Activated T-cell treated with anti-CD3 and anti-CD28 coated beads, Interleukin-2, amount 50 U/mL, for 24 hours (primary cell): ENCODE measurements at regions not wholly inside any gene's neighbourhood (a gene's known extent, or its start where the extent isn't known, plus 50 kb on each side); places are given as distances from the start of the nearest gene placed in this dataset.
"Not testable (repeated sequence)": the region's sequence is repeated elsewhere in the genome, so short reads cannot be mapped to it uniquely, and the experiment has no call there.

Experiments
- DNase-seq: peaks from one replicate; pipeline ENCODE4 v3.0.0-alpha.2; 2020
- H3K27ac Mint-ChIP-seq: 2 replicates; pipeline ENCODE4 v1.8.0; 2020; ENCODE audit warnings: mild to moderate bottlenecking, mixed read lengths
- H3K27me3 Mint-ChIP-seq: 2 replicates; pipeline ENCODE4 v1.8.0; 2020; ENCODE audit warnings: mixed read lengths
- H3K36me3 Mint-ChIP-seq: 2 replicates; pipeline ENCODE4 v1.8.0; 2020; ENCODE audit warnings: low read depth, mixed read lengths
- H3K4me1 Mint-ChIP-seq: 2 replicates; pipeline ENCODE4 v1.8.0; 2020; ENCODE audit warnings: low read depth, mixed read lengths
- H3K4me3 Mint-ChIP-seq: 2 replicates; pipeline ENCODE4 v1.8.0; 2020; ENCODE audit warnings: mild to moderate bottlenecking, moderate library complexity, mixed read lengths
- H3K9me3 Mint-ChIP-seq: 2 replicates; pipeline ENCODE4 v1.8.0; 2020; ENCODE audit warnings: mixed read lengths

DNA sequence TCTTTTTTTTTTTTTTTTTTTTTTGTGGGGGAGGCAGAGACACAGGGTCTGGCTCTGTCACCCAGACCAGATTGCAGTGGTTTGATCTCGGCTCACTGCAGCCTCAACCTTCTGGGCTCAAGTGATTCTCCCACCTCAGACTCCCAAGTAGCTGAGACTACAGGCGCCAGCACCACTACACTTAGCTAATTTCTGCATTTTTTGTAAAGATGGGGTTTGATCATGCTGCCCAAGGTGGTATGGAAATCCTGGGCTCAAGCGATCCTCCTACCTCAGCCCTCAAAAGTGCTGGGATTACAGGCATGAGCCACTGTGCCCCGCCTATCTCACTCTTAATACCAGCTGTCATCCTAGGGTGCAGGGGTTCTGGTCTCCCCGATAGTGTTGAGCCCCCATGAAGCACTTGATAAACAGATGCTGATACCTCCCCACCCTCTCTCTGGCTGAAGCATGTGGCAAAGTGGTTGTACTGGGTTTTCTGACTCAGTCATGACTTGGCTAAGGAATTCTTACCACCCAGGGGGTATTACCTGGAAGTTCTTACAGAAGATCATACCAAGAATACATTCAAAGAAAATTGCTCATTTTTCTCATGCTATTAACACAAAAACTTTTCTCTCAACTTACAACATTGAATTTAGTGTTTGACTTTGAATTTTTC is 110.2 kb upstream of the DAPK1 start:
- H3K27ac Mint-ChIP-seq, result no peak overlapping the region
- no peaks in the 10 kb centered on the region for H3K4me1 Mint-ChIP-seq
- no peaks in the 10 kb centered on the region for H3K9me3 Mint-ChIP-seq
- no peak overlapping the region for H3K4me3 Mint-ChIP-seq
- peaks cover 24% of the 10 kb centered on the region for H3K27me3 Mint-ChIP-seq
- H3K36me3 Mint-ChIP-seq, result no peaks in the 10 kb centered on the region
- no peak for DNase-seq

GRCh38 chr9:87388708-87389107 is 109.0 kb upstream of the DAPK1 start:
- not testable (repeated sequence) for H3K4me1 Mint-ChIP-seq, H3K4me3 Mint-ChIP-seq, H3K9me3 Mint-ChIP-seq, DNase-seq, H3K36me3 Mint-ChIP-seq, H3K27ac Mint-ChIP-seq
- peaks cover 20% of the 10 kb centered on the region for H3K27me3 Mint-ChIP-seq

- no peaks in the 10 kb centered on the region for H3K36me3 Mint-ChIP-seq
- H3K9me3 Mint-ChIP-seq, result no peaks in the 10 kb centered on the region
- no peak for DNase-seq
- H3K4me3 Mint-ChIP-seq, result no peak overlapping the region
- H3K27me3 Mint-ChIP-seq, result peaks cover 14% of the 10 kb centered on the region
- H3K27ac Mint-ChIP-seq, result no peak overlapping the region
- H3K4me1 Mint-ChIP-seq, result no peaks in the 10 kb centered on the region
Observed at GRCh38 chr9:87389936-87390335, 107.7 kb upstream of the DAPK1 start.

GRCh38 chr9:87390361-87390760 is 107.3 kb upstream of the DAPK1 start:
- no peak for DNase-seq
- peaks cover 18% of the 10 kb centered on the region for H3K27me3 Mint-ChIP-seq
- no peak overlapping the region for H3K27ac Mint-ChIP-seq
- no peaks in the 10 kb centered on the region for H3K9me3 Mint-ChIP-seq
- H3K4me3 Mint-ChIP-seq, result no peak overlapping the region
- no peaks in the 10 kb centered on the region for H3K36me3 Mint-ChIP-seq
- no peaks in the 10 kb centered on the region for H3K4me1 Mint-ChIP-seq

DNA sequence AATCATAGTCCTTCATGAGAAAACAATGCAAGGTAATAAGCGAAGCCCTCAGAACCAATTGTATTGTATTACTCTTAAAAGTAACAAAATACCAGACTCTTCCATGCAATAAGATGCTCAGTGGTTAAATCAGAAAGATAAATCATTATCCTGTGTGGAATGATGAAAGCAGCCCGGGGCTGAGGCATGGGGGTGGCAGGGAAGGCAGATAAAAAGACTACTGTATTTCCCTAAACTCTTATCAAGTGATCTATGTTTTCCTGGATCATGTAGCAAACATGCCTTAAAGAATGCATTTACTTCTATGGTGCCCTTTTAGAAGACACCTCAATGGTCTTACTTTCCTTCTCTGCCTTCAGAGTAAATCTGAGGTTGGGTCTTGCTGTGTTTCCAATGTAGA is 105.6 kb upstream of the DAPK1 start:
- Mint-ChIP-seq H3K9me3 (no peaks in the 10 kb centered on the region), H3K27me3 (peaks cover 18% of the 10 kb centered on the region), H3K4me1 (no peaks in the 10 kb centered on the region), H3K4me3 (no peak overlapping the region), H3K27ac (no peak overlapping the region), H3K36me3 (no peaks in the 10 kb centered on the region)
- no peak for DNase-seq

- H3K27me3 Mint-ChIP-seq, result peaks cover 15% of the 10 kb centered on the region
- H3K4me1 Mint-ChIP-seq, result no peaks in the 10 kb centered on the region
- H3K36me3 Mint-ChIP-seq, result no peaks in the 10 kb centered on the region
- DNase-seq, result no peak
- no peak overlapping the region for H3K27ac Mint-ChIP-seq
- H3K4me3 Mint-ChIP-seq, result no peak overlapping the region
- H3K9me3 Mint-ChIP-seq, result no peaks in the 10 kb centered on the region
Observed at GRCh38 chr9:87393706-87394230, 103.9 kb upstream of the DAPK1 start.

- DNase-seq, result no peak
- Mint-ChIP-seq H3K27me3 (peaks cover 9% of the 10 kb centered on the region), H3K36me3 (no peaks in the 10 kb centered on the region), H3K4me3 (no peak overlapping the region), H3K27ac (no peak overlapping the region), H3K4me1 (no peaks in the 10 kb centered on the region), H3K9me3 (no peaks in the 10 kb centered on the region)
Observed at GRCh38 chr9:87395804-87396479, 101.7 kb upstream of the DAPK1 start.

GRCh38 chr9:87401681-87402080 is 96.0 kb upstream of the DAPK1 start:
- H3K9me3 Mint-ChIP-seq, result no peaks in the 10 kb centered on the region
- peaks cover 4% of the 10 kb centered on the region for H3K27me3 Mint-ChIP-seq
- DNase-seq, result no peak
- no peak overlapping the region for H3K4me3 Mint-ChIP-seq
- no peaks in the 10 kb centered on the region for H3K36me3 Mint-ChIP-seq
- no peak overlapping the region for H3K27ac Mint-ChIP-seq
- H3K4me1 Mint-ChIP-seq, result no peaks in the 10 kb centered on the region

GRCh38 chr9:87402537-87402936 is 95.1 kb upstream of the DAPK1 start:
- no peak overlapping the region for H3K4me3 Mint-ChIP-seq
- DNase-seq, result no peak
- no peaks in the 10 kb centered on the region for H3K36me3 Mint-ChIP-seq
- H3K27me3 Mint-ChIP-seq, result peaks cover 4% of the 10 kb centered on the region
- no peak overlapping the region for H3K27ac Mint-ChIP-seq
- H3K9me3 Mint-ChIP-seq, result no peaks in the 10 kb centered on the region
- H3K4me1 Mint-ChIP-seq, result no peaks in the 10 kb centered on the region

GRCh38 chr9:87405677-87406542 is 91.8 kb upstream of the DAPK1 start:
- Mint-ChIP-seq H3K27me3 (peaks cover 4% of the 10 kb centered on the region), H3K27ac (no peak overlapping the region), H3K4me1 (no peaks in the 10 kb centered on the region), H3K36me3 (no peaks in the 10 kb centered on the region), H3K4me3 (no peak overlapping the region), H3K9me3 (no peaks in the 10 kb centered on the region)
- no peak for DNase-seq

DNA sequence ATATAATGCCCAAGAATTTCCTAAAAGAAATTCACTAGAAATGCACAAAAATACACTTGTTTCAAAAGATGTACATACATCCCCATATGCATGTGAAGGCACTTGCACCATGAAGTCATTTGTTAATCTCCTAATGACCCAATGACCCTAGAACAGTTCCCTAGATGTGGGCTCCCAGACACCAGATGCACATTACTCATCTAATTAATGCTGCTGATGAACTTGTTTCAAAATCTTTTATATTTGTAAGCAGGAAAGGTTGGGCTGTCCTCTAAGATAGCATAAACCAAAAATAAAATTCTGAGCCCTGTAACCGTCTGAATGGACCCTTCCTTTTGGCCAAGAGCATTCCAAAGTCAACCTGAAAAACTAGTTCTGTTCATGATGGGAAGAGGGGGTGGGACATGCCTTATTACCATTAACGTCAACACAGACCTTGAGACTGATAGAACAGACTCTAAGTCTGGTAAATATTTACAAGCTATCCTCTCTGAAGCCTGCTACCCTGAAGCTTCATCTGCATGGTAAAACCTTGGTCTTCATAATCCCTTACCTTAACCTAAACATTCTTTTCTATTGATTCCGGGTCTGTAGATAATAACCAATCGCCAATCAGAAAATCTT is 91.0 kb upstream of the DAPK1 start:
- DNase-seq, result no peak
- no peaks in the 10 kb centered on the region for H3K36me3 Mint-ChIP-seq
- H3K9me3 Mint-ChIP-seq, result no peaks in the 10 kb centered on the region
- H3K4me3 Mint-ChIP-seq, result no peak overlapping the region
- H3K27ac Mint-ChIP-seq, result no peak overlapping the region
- no peaks in the 10 kb centered on the region for H3K4me1 Mint-ChIP-seq
- peaks cover 2% of the 10 kb centered on the region for H3K27me3 Mint-ChIP-seq

DNA sequence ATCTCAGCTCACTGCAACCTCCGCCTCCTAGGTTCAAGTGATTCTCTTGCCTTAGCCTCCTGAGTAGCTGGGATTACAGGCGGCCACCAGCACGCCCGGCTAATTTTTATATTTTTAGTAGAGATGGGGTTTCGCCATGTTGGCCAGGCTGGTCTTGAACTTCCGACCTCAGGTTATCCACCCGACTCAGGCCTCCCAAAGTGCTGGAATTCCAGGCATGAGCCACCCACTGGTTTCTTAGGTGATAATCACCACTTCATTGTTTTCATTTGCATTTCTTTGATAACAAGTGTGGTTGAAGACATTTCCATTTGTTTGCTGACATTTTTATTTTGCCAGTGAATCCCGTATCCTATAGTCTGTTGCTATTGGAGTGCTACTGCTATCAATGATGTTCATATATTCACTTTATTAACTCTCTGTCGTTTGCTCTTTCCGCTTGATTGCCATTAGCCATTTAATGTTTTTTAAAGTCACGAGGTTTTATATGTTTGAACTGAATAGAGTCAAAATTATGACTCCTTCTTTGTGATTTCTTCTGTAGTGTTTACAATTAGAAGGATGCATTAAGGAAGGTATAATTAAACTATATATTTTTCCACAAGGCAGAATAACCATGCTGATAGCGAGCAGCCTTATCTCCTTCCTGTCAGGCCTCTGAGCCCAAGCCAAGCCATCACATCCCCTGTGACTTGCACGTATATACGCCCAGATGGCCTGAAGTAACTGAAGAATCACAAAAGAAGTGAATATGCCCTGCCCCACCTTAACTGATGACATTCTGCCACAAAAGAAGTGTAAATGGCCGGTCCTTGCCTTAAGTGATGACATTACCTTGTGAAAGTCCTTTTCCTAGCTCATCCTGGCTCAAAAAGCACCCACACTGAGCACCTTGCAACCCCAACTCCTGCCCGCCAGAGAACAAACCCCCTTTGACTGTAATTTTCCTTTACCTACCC is 87.3 kb upstream of the DAPK1 start:
- not testable (repeated sequence) for H3K4me1 Mint-ChIP-seq, H3K27me3 Mint-ChIP-seq, H3K27ac Mint-ChIP-seq, H3K4me3 Mint-ChIP-seq, H3K36me3 Mint-ChIP-seq, DNase-seq, H3K9me3 Mint-ChIP-seq

- H3K27ac Mint-ChIP-seq, result no peak overlapping the region
- H3K9me3 Mint-ChIP-seq, result peaks cover 3% of the 10 kb centered on the region
- no peak overlapping the region for H3K4me3 Mint-ChIP-seq
- no peak for DNase-seq
- no peaks in the 10 kb centered on the region for H3K36me3 Mint-ChIP-seq
- no peaks in the 10 kb centered on the region for H3K27me3 Mint-ChIP-seq
- no peaks in the 10 kb centered on the region for H3K4me1 Mint-ChIP-seq
Observed at GRCh38 chr9:87420884-87421283, 76.8 kb upstream of the DAPK1 start.

GRCh38 chr9:87421734-87422133 is 75.9 kb upstream of the DAPK1 start:
- Mint-ChIP-seq H3K27ac (no peak overlapping the region), H3K4me1 (no peaks in the 10 kb centered on the region)

More at GRCh38 chr9:87421734-87422133, 75.9 kb upstream of the DAPK1 start:
- no peaks in the 10 kb centered on the region for H3K36me3 Mint-ChIP-seq
- no peak overlapping the region for H3K4me3 Mint-ChIP-seq
- H3K9me3 Mint-ChIP-seq, result peaks cover 3% of the 10 kb centered on the region
- no peak for DNase-seq
- H3K27me3 Mint-ChIP-seq, result no peaks in the 10 kb centered on the region
